NCI-H146 treated with DMSO at 0.1 percent for 48 hours (cell line): ENCODE measurements at regions not wholly inside any gene's neighbourhood (a gene's known extent, or its start where the extent isn't known, plus 50 kb on each side); places are given as distances from the start of the nearest gene placed in this dataset.

Experiments
- DNase-seq: peaks from one replicate; lab custom pipeline; 2025; ENCODE audit not compliant: unreplicated experiment; lab: John Stamatoyannopoulos, UW

GRCh38 chr13:26456650-26457049 lies 100.8 kb upstream of the WASF3 start:
- DNase-seq = no peak

GRCh38 chr13:26457212-26457611 lies 100.3 kb upstream of the WASF3 start:
- DNase-seq = no peak

- no peak for DNase-seq
Observed at GRCh38 chr13:26458196-26458749, 99.2 kb upstream of the WASF3 start.

GRCh38 chr13:26459276-26460131 lies 98.0 kb upstream of the WASF3 start:
- DNase-seq = no peak

- no peak for DNase-seq
Observed at GRCh38 chr13:26460648-26461047, 96.8 kb upstream of the WASF3 start.

- no peak for DNase-seq
Observed at GRCh38 chr13:26463296-26463695, 94.2 kb upstream of the WASF3 start.

- DNase-seq = no peak
Observed at GRCh38 chr13:26463848-26464247, 93.6 kb upstream of the WASF3 start.

GRCh38 chr13:26465514-26465913 lies 92.0 kb upstream of the WASF3 start:
- DNase-seq = no peak

- no peak for DNase-seq
Observed at GRCh38 chr13:26465954-26466353, 91.5 kb upstream of the WASF3 start.

- DNase-seq = no peak
Observed at GRCh38 chr13:26468265-26468801, 89.2 kb upstream of the WASF3 start.

GRCh38 chr13:26469602-26470001 lies 87.9 kb upstream of the WASF3 start:
- DNase-seq = peak; percentile 36

GRCh38 chr13:26471807-26472206 lies 85.7 kb upstream of the WASF3 start:
- DNase-seq = no peak

GRCh38 chr13:26473571-26474230 lies 83.8 kb upstream of the WASF3 start:
- DNase-seq = peak; percentile 85

- no peak for DNase-seq
Observed at GRCh38 chr13:26474286-26474685, 83.2 kb upstream of the WASF3 start.

- no peak for DNase-seq
Observed at GRCh38 chr13:26475176-26476110, 82.0 kb upstream of the WASF3 start.

GRCh38 chr13:26476111-26476781 lies 81.2 kb upstream of the WASF3 start:
- no peak for DNase-seq

GRCh38 chr13:26476782-26477142 lies 80.7 kb upstream of the WASF3 start:
- DNase-seq = no peak

GRCh38 chr13:26477681-26478080 lies 79.8 kb upstream of the WASF3 start:
- DNase-seq = no peak

GRCh38 chr13:26480246-26480855 lies 77.1 kb upstream of the WASF3 start:
- DNase-seq = no peak
